SU-DHL-6 (cell line): ENCODE measurements at regions not wholly inside any gene's neighbourhood (a gene's known extent, or its start where the extent isn't known, plus 50 kb on each side); places are given as distances from the start of the nearest gene placed in this dataset.

Experiments
- H2AFZ ChIP-seq: fragments of 200-600 bp; sonication (generic); 2 replicates; pipeline ENCODE4 v1.6.1; 2014; ENCODE audit warnings: low read depth, mild to moderate bottlenecking, moderate library complexity, mixed read lengths, antibody characterized with exemption, low read length; ENCODE audit not compliant: severe bottlenecking
- H3F3A ChIP-seq: fragments of 200-600 bp; shearing (Covaris generic); 2 replicates; pipeline ENCODE4 v1.6.0; 2016; ENCODE audit warnings: antibody characterized with exemption, mild to moderate bottlenecking; ENCODE audit not compliant: insufficient read depth
- H3K27ac ChIP-seq: fragments of 200-600 bp; sonication (generic); 2 replicates; pipeline ENCODE4 v1.5.1; 2016; ENCODE audit warnings: low read depth, mild to moderate bottlenecking, low read length, moderate library complexity, mixed read lengths
- H3K27me3 ChIP-seq: fragments of 200-600 bp; sonication (generic), shearing (Covaris generic); 2 replicates; pipeline ENCODE4 v1.6.0; 2014; ENCODE audit warnings: mild to moderate bottlenecking, low read length
- H3K36me3 ChIP-seq: fragments of 200-600 bp; sonication (generic); 2 replicates; pipeline ENCODE4 v1.6.1; 2014; ENCODE audit warnings: mild to moderate bottlenecking, low read length, mixed read lengths
- H3K4me2 ChIP-seq: fragments of 300-600, 200-600 bp; shearing (Covaris generic), sonication (generic); 2 replicates; pipeline ENCODE4 v1.6.0; 2014; ENCODE audit warnings: low read length, low read depth, mild to moderate bottlenecking; ENCODE audit not compliant: poor library complexity, severe bottlenecking
- H3K4me3 ChIP-seq: fragments of 200-600 bp; sonication (generic); 2 replicates; pipeline ENCODE4 v1.5.1; 2014; ENCODE audit warnings: antibody characterized with exemption, low read length, mild to moderate bottlenecking, mixed read lengths; ENCODE audit not compliant: insufficient read depth, poor library complexity, severe bottlenecking
- H3K79me2 ChIP-seq: fragments of 200-600 bp; sonication (generic); 2 replicates; pipeline ENCODE4 v1.6.1; 2014; ENCODE audit warnings: mild to moderate bottlenecking, low read length, moderate library complexity; ENCODE audit not compliant: insufficient read depth
- H3K9ac ChIP-seq: fragments of 200-600 bp; sonication (generic); 2 replicates; pipeline ENCODE4 v1.7.0; 2014; ENCODE audit warnings: mild to moderate bottlenecking, low read length
- H3K9me2 ChIP-seq: fragments of 200-600 bp; sonication (generic); replicated peaks from 2 replicates; pipeline ENCODE4 v1.6.1; 2014; ENCODE audit warnings: low read length; ENCODE audit not compliant: insufficient read depth
- H3K9me3 ChIP-seq: fragments of 200-600 bp; sonication (generic); 2 replicates; pipeline ENCODE4 v1.6.1; 2014; ENCODE audit warnings: low read length, mixed read lengths; ENCODE audit not compliant: insufficient read depth
- H4K20me1 ChIP-seq: fragments of 200-600 bp; sonication (generic); 2 replicates; pipeline ENCODE4 v1.6.1; 2014; ENCODE audit warnings: low read depth, mild to moderate bottlenecking, antibody characterized with exemption, low read length, moderate library complexity, mixed read lengths
- CTCF ChIP-seq: fragments of 200-600 bp; sonication (generic); IDR thresholded peaks from one replicate; pipeline ENCODE4 v1.5.1; 2017; ENCODE audit warnings: antibody characterized with exemption, mild to moderate bottlenecking, low read length, moderate library complexity; ENCODE audit not compliant: insufficient read depth, poor library complexity, severe bottlenecking
- EZH2phosphoT487 ChIP-seq: fragments of 200-600 bp; sonication (generic), shearing (Covaris generic); conservative IDR thresholded peaks from 2 replicates; pipeline ENCODE4 v1.6.1; 2018; ENCODE audit warnings: mild to moderate bottlenecking, antibody characterized with exemption, low read length, moderate library complexity, mixed read lengths

GRCh38 chr4:59539401-59539800 is 1660.7 kb upstream of the ADGRL3 start:
- no peak overlapping the region for H3K9ac ChIP-seq
- no peaks in the 10 kb centered on the region for H3F3A ChIP-seq
- no peak overlapping the region for H2AFZ ChIP-seq
- no peak overlapping the region for H3K4me2 ChIP-seq
- TF ChIP-seq CTCF (no peak), EZH2phosphoT487 (no peak)
- H3K4me3 ChIP-seq, result no peak overlapping the region
- H3K79me2 ChIP-seq, result no peaks in the 10 kb centered on the region
- no peak overlapping the region for H3K27ac ChIP-seq
- H3K36me3 ChIP-seq, result no peaks in the 10 kb centered on the region
- H3K9me2 ChIP-seq, result no peaks in the 10 kb centered on the region
- no peaks in the 10 kb centered on the region for H4K20me1 ChIP-seq
- no peaks in the 10 kb centered on the region for H3K27me3 ChIP-seq
- H3K9me3 ChIP-seq, result no peaks in the 10 kb centered on the region

GRCh38 chr4:59540311-59540710 is 1659.8 kb upstream of the ADGRL3 start:
- no peak overlapping the region for H3K4me3 ChIP-seq
- H3K36me3 ChIP-seq, result no peaks in the 10 kb centered on the region
- H3K4me2 ChIP-seq, result no peak overlapping the region
- no peaks in the 10 kb centered on the region for H3K9me2 ChIP-seq
- H3K27me3 ChIP-seq, result no peaks in the 10 kb centered on the region
- no peaks in the 10 kb centered on the region for H4K20me1 ChIP-seq
- H2AFZ ChIP-seq, result no peak overlapping the region
- no peak overlapping the region for H3K9ac ChIP-seq
- TF ChIP-seq EZH2phosphoT487 (no peak), CTCF (no peak)
- no peak overlapping the region for H3K27ac ChIP-seq
- no peaks in the 10 kb centered on the region for H3F3A ChIP-seq
- H3K9me3 ChIP-seq, result no peaks in the 10 kb centered on the region
- no peaks in the 10 kb centered on the region for H3K79me2 ChIP-seq

- H3K36me3 ChIP-seq, result no peaks in the 10 kb centered on the region
- no peaks in the 10 kb centered on the region for H3K79me2 ChIP-seq
- H3F3A ChIP-seq, result no peaks in the 10 kb centered on the region
- peak overlapping the region; percentile 50 for H3K27ac ChIP-seq
- H3K4me3 ChIP-seq, result no peak overlapping the region
- no peaks in the 10 kb centered on the region for H3K9me2 ChIP-seq
- peak overlapping the region; percentile 74 for H2AFZ ChIP-seq
- H3K9ac ChIP-seq, result peak overlapping the region; percentile 26; the same call in 1 of the 2 replicates
- H4K20me1 ChIP-seq, result no peaks in the 10 kb centered on the region
- no peak for TF ChIP-seq EZH2phosphoT487
- TF ChIP-seq CTCF, result no peak
- H3K4me2 ChIP-seq, result peak overlapping the region; percentile 78
- no peaks in the 10 kb centered on the region for H3K27me3 ChIP-seq
- no peaks in the 10 kb centered on the region for H3K9me3 ChIP-seq
These were observed 1646.9 kb upstream of the ADGRL3 start for GRCh38 chr4:59553063-59553720.
